HepG2 (cell line): ENCODE measurements at regions not wholly inside any gene's neighbourhood (a gene's known extent, or its start where the extent isn't known, plus 50 kb on each side); places are given as distances from the start of the nearest gene placed in this dataset.

ENCODE experiments used
- ATAC-seq: fragments of 200-7000 bp; cut with Tn5 transposase; 3 replicates; pipeline ENCODE4 v1.9.1; 2020; ENCODE audit warnings: mild to moderate bottlenecking, moderate library complexity
- BruUV-seq: library from RNA; stranded (reverse); fragments of 400-500 nt; replicated peaks from 2 replicates; lab custom pipeline; 2021; lab: Mats Ljungman, UMichigan
- CTCF ChIA-PET: fragments of 300-600 bp; formaldehyde crosslinking; extraction: SDS; loops from one replicate; lab custom pipeline; 2021; ENCODE audit warnings: low total read pairs, inconsistent platforms, low intra/inter-chr PET ratio; lab: Yijun Ruan, JAX
- POLR2A ChIA-PET: fragments of 350-600 bp; sonication (Branson Sonifier 250); formaldehyde crosslinking; loops from one replicate; lab custom pipeline; 2020; ENCODE audit warnings: antibody characterized with exemption, inconsistent platforms; lab: Yijun Ruan, JAX
- DNase-seq: peaks from one replicate; pipeline ENCODE4 v3.0.0-alpha.2; 2015; ENCODE audit warnings: low spot score
- FAIRE-seq: peaks from 3 replicates; lab custom pipeline; 2011; peaks lifted over from hg19 to GRCh38; lab: Jason Lieb, UNC
- H2AFZ ChIP-seq: one replicate; pipeline ENCODE4 v1.6.1; 2011; ENCODE audit warnings: low read length, inconsistent platforms
- H3K27ac ChIP-seq: fragments of 300-600 bp; 3 replicates; pipeline ENCODE4 v1.8.0; 2011; ENCODE audit warnings: mixed run types, mild to moderate bottlenecking, mixed read lengths, low read length, inconsistent platforms; ENCODE audit not compliant: insufficient read depth; ENCODE audit errors: extremely low read length
- H3K27me3 ChIP-seq, 2 experiments: fragments of 200-600 bp in 1 of 2; 2 replicates in 1 of 2; 3 replicates in 1 of 2; pipeline versions ENCODE4 v1.6.0 to v1.8.0; 2011; ENCODE audit warnings: low read length in 2 of 2, mild to moderate bottlenecking in 2 of 2, moderate library complexity in 2 of 2, inconsistent platforms in 1 of 2; ENCODE audit not compliant: insufficient read depth in 2 of 2, control insufficient read depth in 1 of 2
- H3K36me3 ChIP-seq, 2 experiments: fragments of 200-600 bp in 1 of 2; replicated peaks in 1 of 2; 2 replicates in 1 of 2; 3 replicates in 1 of 2; pipeline versions ENCODE4 v1.5.1 to v1.8.0; 2011; ENCODE audit warnings: low read length in 2 of 2, inconsistent platforms in 1 of 2; ENCODE audit not compliant: insufficient read depth in 2 of 2, control insufficient read depth in 1 of 2
- H3K4me1 ChIP-seq: 2 replicates; pipeline ENCODE4 v1.5.1; 2012; ENCODE audit warnings: low read length, inconsistent platforms; ENCODE audit not compliant: insufficient read depth
- H3K4me2 ChIP-seq: 2 replicates; pipeline ENCODE4 v1.6.0; 2011; ENCODE audit warnings: low read depth, low read length, inconsistent platforms
- H3K4me3 ChIP-seq, 3 experiments: fragments of 200-600 bp in 1 of 3; sonication (generic), shearing (Covaris generic) in 1 of 3; replicated peaks in 1 of 3; 2 replicates each; pipeline ENCODE4 v1.5.1; 2011 to 2016; ENCODE audit warnings: low read length in 3 of 3, inconsistent platforms in 2 of 3, low read depth in 2 of 3, mild to moderate bottlenecking in 2 of 3, control low read depth in 1 of 3, mixed read lengths in 1 of 3; ENCODE audit not compliant: insufficient read depth in 1 of 3
- H3K79me2 ChIP-seq: one replicate; pipeline ENCODE4 v1.6.1; 2011; ENCODE audit warnings: low read length, inconsistent platforms; ENCODE audit not compliant: insufficient read depth
- H3K9ac ChIP-seq: 2 replicates; pipeline ENCODE4 v1.6.0; 2011; ENCODE audit warnings: mild to moderate bottlenecking, low read depth, low read length, inconsistent platforms; ENCODE audit not compliant: insufficient read depth
- H3K9me3 ChIP-seq: 2 replicates; pipeline ENCODE4 v1.5.1; 2012; ENCODE audit warnings: mild to moderate bottlenecking, low read length
- H4K20me1 ChIP-seq: 2 replicates; pipeline ENCODE4 v1.6.0; 2011; ENCODE audit warnings: inconsistent platforms, mild to moderate bottlenecking, low read length, moderate library complexity; ENCODE audit not compliant: insufficient read depth
- ATRX ChIP-seq: sonication (generic); formaldehyde crosslinking; IDR thresholded peaks from 2 replicates; pipeline ENCODE4 v1.4.0; 2020; ENCODE audit warnings: missing genetic modification reagents, borderline replicate concordance
- HMGA1 ChIP-seq: sonication (generic); formaldehyde crosslinking; conservative IDR thresholded peaks from 2 replicates; pipeline ENCODE4 v1.4.0; 2020; ENCODE audit warnings: missing genetic modification reagents
- NCOA5 ChIP-seq: sonication (generic); formaldehyde crosslinking; IDR thresholded peaks from 2 replicates; pipeline ENCODE4 v1.4.0; 2020; ENCODE audit warnings: missing genetic modification reagents
- SAP130 ChIP-seq: IDR thresholded peaks from 2 replicates; pipeline ENCODE4 v1.6.1; 2016; ENCODE audit warnings: low read depth
- TRIM24 ChIP-seq: sonication (generic); formaldehyde crosslinking; IDR thresholded peaks from 2 replicates; pipeline ENCODE4 v1.8.0; 2022; ENCODE audit warnings: mild to moderate bottlenecking, missing genetic modification reagents
- ZNF10 ChIP-seq: sonication (generic); formaldehyde crosslinking; IDR thresholded peaks from 2 replicates; pipeline ENCODE4 v1.4.0; 2020; ENCODE audit warnings: mild to moderate bottlenecking, low read depth, missing genetic modification reagents, borderline replicate concordance
- ZNF746 ChIP-seq: sonication (generic); formaldehyde crosslinking; IDR thresholded peaks from 2 replicates; pipeline ENCODE4 v1.8.0; 2022; ENCODE audit warnings: mild to moderate bottlenecking, missing genetic modification reagents
- WGBS: methylation state at CpG from one replicate; pipeline ENCODE4 v1.1.6; 2017; ENCODE audit warnings: low lambda C conversion rate; 5-methylcytosine and 5-hydroxymethylcytosine counted together
- in situ Hi-C: cut with HindIII; loops from 2 replicates; pipeline ENCODE4 v1.10.0; 2017; ENCODE audit warnings: low pct_unique_long_range_greater_than_20kb; ENCODE audit not compliant: extremely low pct_ligation_motif_present
- intact Hi-C: fragments of 100-400 bp; cut with micrococcal nuclease; formaldehyde crosslinking; loops from one replicate; pipeline ENCODE4 v1.10.0; 2022; ENCODE audit not compliant: unreplicated experiment
- TF ChIP-seq, protein P1 (sequence below): sonication (generic); formaldehyde crosslinking; IDR thresholded peaks from 2 replicates; pipeline ENCODE4 v1.4.0; 2020; ENCODE audit warnings: missing genetic modification reagents
- TF ChIP-seq, protein P2 (sequence below): IDR thresholded peaks from 2 replicates; pipeline ENCODE4 v1.6.1; 2016
- TF ChIP-seq, protein P3 (sequence below): sonication (generic); formaldehyde crosslinking; IDR thresholded peaks from 2 replicates; pipeline ENCODE4 v1.5.0; 2020; ENCODE audit warnings: mild to moderate bottlenecking, missing genetic modification reagents
- TF ChIP-seq, protein P4 (sequence below): sonication (generic); formaldehyde crosslinking; IDR thresholded peaks from 2 replicates; pipeline ENCODE4 v1.4.0; 2020; ENCODE audit warnings: missing genetic modification reagents, borderline replicate concordance

DNA sequence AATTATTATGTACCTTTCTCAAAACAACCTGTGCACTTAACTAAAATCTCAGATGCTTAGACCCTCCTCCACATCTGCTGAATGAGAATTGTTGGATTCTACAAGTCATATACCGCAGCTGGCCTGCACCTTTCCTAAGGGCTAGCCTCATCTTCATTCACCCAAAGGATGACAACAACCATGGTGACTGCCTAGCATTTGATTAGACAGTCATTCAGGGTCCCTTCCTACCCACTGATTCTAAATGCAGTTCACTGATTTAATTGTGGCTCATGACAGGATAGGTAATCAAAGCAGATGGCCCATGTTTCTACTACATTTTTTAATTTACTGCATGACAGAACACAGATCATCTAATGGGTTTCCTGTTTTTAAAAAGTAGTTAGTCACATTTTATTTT is 551.9 kb upstream of the SLC10A2 start:
- no peak for FAIRE-seq
- Histone ChIP-seq H3K79me2 (no peaks in the 10 kb centered on the region), H3K36me3 (no peaks in the 10 kb centered on the region), H3K4me1 (no peaks in the 10 kb centered on the region), H3K9ac (no peak overlapping the region), H3K9me3 (peaks cover 45% of the 10 kb centered on the region), H4K20me1 (no peaks in the 10 kb centered on the region), H3K27ac (no peak overlapping the region), H3K4me3 (no peak overlapping the region), H2AFZ (no peak overlapping the region), H3K4me2 (no peak overlapping the region), H3K27me3 (no peaks in the 10 kb centered on the region)
- ChIA-PET POLR2A (no interaction called here), CTCF (no interaction called here)
- ATAC-seq, result no peak
- intact Hi-C loops, result no loop called here
- TF ChIP-seq ZNF746 (CRISPR knock-in tag) (no peak), HMGA1 (CRISPR knock-in tag) (no peak), ATRX (CRISPR knock-in tag) (no peak), TRIM24 (CRISPR knock-in tag) (no peak), ZNF10 (no peak), NCOA5 (CRISPR knock-in tag) (no peak), SAP130 (CRISPR knock-in tag) (no peak)
- TF ChIP-seq, protein P1, sequence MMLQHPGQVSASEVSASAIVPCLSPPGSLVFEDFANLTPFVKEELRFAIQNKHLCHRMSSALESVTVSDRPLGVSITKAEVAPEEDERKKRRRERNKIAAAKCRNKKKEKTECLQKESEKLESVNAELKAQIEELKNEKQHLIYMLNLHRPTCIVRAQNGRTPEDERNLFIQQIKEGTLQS (CRISPR knock-in tag), result no peak
- TF ChIP-seq, protein P2, sequence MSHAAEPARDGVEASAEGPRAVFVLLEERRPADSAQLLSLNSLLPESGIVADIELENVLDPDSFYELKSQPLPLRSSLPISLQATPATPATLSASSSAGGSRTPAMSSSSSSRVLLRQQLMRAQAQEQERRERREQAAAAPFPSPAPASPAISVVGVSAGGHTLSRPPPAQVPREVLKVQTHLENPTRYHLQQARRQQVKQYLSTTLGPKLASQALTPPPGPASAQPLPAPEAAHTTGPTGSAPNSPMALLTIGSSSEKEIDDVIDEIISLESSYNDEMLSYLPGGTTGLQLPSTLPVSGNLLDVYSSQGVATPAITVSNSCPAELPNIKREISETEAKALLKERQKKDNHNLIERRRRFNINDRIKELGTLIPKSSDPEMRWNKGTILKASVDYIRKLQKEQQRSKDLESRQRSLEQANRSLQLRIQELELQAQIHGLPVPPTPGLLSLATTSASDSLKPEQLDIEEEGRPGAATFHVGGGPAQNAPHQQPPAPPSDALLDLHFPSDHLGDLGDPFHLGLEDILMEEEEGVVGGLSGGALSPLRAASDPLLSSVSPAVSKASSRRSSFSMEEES (CRISPR knock-in tag), result no peak
- TF ChIP-seq, protein P3, sequence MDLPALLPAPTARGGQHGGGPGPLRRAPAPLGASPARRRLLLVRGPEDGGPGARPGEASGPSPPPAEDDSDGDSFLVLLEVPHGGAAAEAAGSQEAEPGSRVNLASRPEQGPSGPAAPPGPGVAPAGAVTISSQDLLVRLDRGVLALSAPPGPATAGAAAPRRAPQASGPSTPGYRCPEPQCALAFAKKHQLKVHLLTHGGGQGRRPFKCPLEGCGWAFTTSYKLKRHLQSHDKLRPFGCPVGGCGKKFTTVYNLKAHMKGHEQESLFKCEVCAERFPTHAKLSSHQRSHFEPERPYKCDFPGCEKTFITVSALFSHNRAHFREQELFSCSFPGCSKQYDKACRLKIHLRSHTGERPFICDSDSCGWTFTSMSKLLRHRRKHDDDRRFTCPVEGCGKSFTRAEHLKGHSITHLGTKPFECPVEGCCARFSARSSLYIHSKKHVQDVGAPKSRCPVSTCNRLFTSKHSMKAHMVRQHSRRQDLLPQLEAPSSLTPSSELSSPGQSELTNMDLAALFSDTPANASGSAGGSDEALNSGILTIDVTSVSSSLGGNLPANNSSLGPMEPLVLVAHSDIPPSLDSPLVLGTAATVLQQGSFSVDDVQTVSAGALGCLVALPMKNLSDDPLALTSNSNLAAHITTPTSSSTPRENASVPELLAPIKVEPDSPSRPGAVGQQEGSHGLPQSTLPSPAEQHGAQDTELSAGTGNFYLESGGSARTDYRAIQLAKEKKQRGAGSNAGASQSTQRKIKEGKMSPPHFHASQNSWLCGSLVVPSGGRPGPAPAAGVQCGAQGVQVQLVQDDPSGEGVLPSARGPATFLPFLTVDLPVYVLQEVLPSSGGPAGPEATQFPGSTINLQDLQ (CRISPR knock-in tag), result no peak
- TF ChIP-seq, protein P4, sequence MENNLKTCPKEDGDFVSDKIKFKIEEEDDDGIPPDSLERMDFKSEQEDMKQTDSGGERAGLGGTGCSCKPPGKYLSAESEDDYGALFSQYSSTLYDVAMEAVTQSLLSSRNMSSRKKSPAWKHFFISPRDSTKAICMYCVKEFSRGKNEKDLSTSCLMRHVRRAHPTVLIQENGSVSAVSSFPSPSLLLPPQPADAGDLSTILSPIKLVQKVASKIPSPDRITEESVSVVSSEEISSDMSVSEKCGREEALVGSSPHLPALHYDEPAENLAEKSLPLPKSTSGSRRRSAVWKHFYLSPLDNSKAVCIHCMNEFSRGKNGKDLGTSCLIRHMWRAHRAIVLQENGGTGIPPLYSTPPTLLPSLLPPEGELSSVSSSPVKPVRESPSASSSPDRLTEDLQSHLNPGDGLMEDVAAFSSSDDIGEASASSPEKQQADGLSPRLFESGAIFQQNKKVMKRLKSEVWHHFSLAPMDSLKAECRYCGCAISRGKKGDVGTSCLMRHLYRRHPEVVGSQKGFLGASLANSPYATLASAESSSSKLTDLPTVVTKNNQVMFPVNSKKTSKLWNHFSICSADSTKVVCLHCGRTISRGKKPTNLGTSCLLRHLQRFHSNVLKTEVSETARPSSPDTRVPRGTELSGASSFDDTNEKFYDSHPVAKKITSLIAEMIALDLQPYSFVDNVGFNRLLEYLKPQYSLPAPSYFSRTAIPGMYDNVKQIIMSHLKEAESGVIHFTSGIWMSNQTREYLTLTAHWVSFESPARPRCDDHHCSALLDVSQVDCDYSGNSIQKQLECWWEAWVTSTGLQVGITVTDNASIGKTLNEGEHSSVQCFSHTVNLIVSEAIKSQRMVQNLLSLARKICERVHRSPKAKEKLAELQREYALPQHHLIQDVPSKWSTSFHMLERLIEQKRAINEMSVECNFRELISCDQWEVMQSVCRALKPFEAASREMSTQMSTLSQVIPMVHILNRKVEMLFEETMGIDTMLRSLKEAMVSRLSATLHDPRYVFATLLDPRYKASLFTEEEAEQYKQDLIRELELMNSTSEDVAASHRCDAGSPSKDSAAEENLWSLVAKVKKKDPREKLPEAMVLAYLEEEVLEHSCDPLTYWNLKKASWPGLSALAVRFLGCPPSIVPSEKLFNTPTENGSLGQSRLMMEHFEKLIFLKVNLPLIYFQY, result no peak
- in situ Hi-C loops, result no loop called here
- no peak for DNase-seq
- BruUV-seq, result no TSS peak
- 16% methylated on average over 1 of the region's 1 CpG for WGBS
